Thyroid gland (tissue), 4 donors: ENCODE measurements at regions not wholly inside any gene's neighbourhood (a gene's known extent, or its start where the extent isn't known, plus 50 kb on each side); places are given as distances from the start of the nearest gene placed in this dataset.

Experiments
- DNase-seq, 2 donors: peaks; one replicate each; pipeline ENCODE4 v3.0.0-alpha.2; 2019
- H3K27ac ChIP-seq, 3 donors: fragments of 200-600 bp; sonication (generic); 1 replicate in 2 of 3; 2 replicates in 1 of 3; pipeline ENCODE4 v1.5.1; 2016 to 2019; ENCODE audit warnings: mild to moderate bottlenecking in 1 of 3, moderate library complexity in 1 of 3
- H3K27me3 ChIP-seq: fragments of 200-600 bp; sonication (generic); one replicate; pipeline ENCODE4 v1.5.1; 2019
- H3K36me3 ChIP-seq, 2 donors: fragments of 200-600 bp; sonication (generic); one replicate each; pipeline ENCODE4 v1.5.1; 2016 to 2019
- H3K4me1 ChIP-seq, 2 donors: fragments of 200-600 bp; sonication (generic); one replicate each; pipeline ENCODE4 v1.5.1; 2017 to 2019
- H3K4me3 ChIP-seq, 3 donors: fragments of 200-600 bp; sonication (generic); replicated peaks in 1 of 3; 1 replicate in 2 of 3; 2 replicates in 1 of 3; pipeline ENCODE4 v1.5.1; 2016; ENCODE audit warnings: mild to moderate bottlenecking in 1 of 3
- H3K9me3 ChIP-seq: fragments of 200-600 bp; sonication (generic); one replicate; pipeline ENCODE4 v1.5.1; 2017
- CTCF ChIP-seq, 6 experiments: fragments of 200-600 bp in 3 of 6; fragments of 450-650 bp in 3 of 6; sonication (generic) in 3 of 6; IDR thresholded peaks; one replicate each; pipeline ENCODE4 v1.5.1; 2016 to 2019; ENCODE audit warnings: antibody characterized with exemption in 6 of 6, mild to moderate bottlenecking in 2 of 6, inconsistent platforms in 1 of 6, moderate library complexity in 1 of 6
- POLR2A ChIP-seq, 2 donors: fragments of 450-650 bp; IDR thresholded peaks; one replicate each; pipeline ENCODE4 v1.6.1; 2017; ENCODE audit warnings: antibody characterized with exemption in 2 of 2, mild to moderate bottlenecking in 2 of 2, moderate library complexity in 1 of 2
- WGBS, 2 donors: methylation state at CpG; one replicate each; pipeline ENCODE4 v1.1.5; 2017; 5-methylcytosine and 5-hydroxymethylcytosine counted together
- intact Hi-C: fragments of 100-400 bp; cut with DNase I; formaldehyde crosslinking; loops from one replicate; pipeline ENCODE4 v1.15.1; 2023

GRCh38 chr13:73776151-73776785, 357.9 kb downstream of the KLF12 start:
- DNase-seq, result no peak
- Histone ChIP-seq H3K27ac (no peak overlapping the region), H3K27me3 (no peaks in the 10 kb centered on the region), H3K4me1 (no peaks in the 10 kb centered on the region), H3K4me3 (no peak overlapping the region), H3K9me3 (no peaks in the 10 kb centered on the region), H3K36me3 (no peaks in the 10 kb centered on the region)
- TF ChIP-seq POLR2A (IDR thresholded peaks at IDR 0.05) (no peak), CTCF (IDR thresholded peaks at IDR 0.05) (no peak)
- 85 to 92% methylated on average over 3 of the region's 3 CpGs for WGBS, 2 donors
- intact Hi-C loops, result no loop called here

GRCh38 chr13:73773168-73773549, 361.0 kb downstream of the KLF12 start:
- Histone ChIP-seq H3K27ac (no peak overlapping the region), H3K36me3 (no peaks in the 10 kb centered on the region), H3K4me3 (no peak overlapping the region), H3K4me1 (no peaks in the 10 kb centered on the region), H3K9me3 (no peaks in the 10 kb centered on the region), H3K27me3 (no peaks in the 10 kb centered on the region)
- no peak for TF ChIP-seq POLR2A (IDR thresholded peaks at IDR 0.05)
- no peak for TF ChIP-seq CTCF (IDR thresholded peaks at IDR 0.05)
- WGBS, 2 donors, result 85 to 89% methylated on average over 3 of the region's 3 CpGs
- no peak for DNase-seq
- intact Hi-C loops, result no loop called here

GRCh38 chr13:73772449-73773167, 361.6 kb downstream of the KLF12 start:
- no peaks in the 10 kb centered on the region for H3K4me1 ChIP-seq
- H3K27me3 ChIP-seq, result no peaks in the 10 kb centered on the region
- intact Hi-C loops, result no loop called here
- H3K4me3 ChIP-seq, result no peak overlapping the region
- no peak for TF ChIP-seq CTCF (IDR thresholded peaks at IDR 0.05)
- WGBS, 2 donors, result 85 to 88% methylated on average over 8 of the region's 8 CpGs
- H3K36me3 ChIP-seq, result no peaks in the 10 kb centered on the region
- no peak for DNase-seq
- H3K27ac ChIP-seq, result no peak overlapping the region
- no peaks in the 10 kb centered on the region for H3K9me3 ChIP-seq

GRCh38 chr13:73767747-73768315, 366.4 kb downstream of the KLF12 start:
- no peak overlapping the region for H3K4me3 ChIP-seq
- intact Hi-C loops, result loop anchor here (10.0 kb wide), 1 partner anchor 367 kb away; the partner anchor contains the start of gene KLF12
- no peaks in the 10 kb centered on the region for H3K36me3 ChIP-seq
- no peaks in the 10 kb centered on the region for H3K27me3 ChIP-seq
- no peak overlapping the region for H3K27ac ChIP-seq
- 87 to 93% methylated on average over 4 of the region's 4 CpGs for WGBS, 2 donors
- DNase-seq, result peak in 1 of 2 donors; percentile 6
- no peaks in the 10 kb centered on the region for H3K9me3 ChIP-seq
- peaks cover 10 to 11% of the 10 kb centered on the region in 2 donors for H3K4me1 ChIP-seq
- TF ChIP-seq POLR2A (IDR thresholded peaks at IDR 0.05) (no peak), CTCF (IDR thresholded peaks at IDR 0.05) (peak in 1 of 6 experiments; percentile 27)
